Kidney (tissue), 13 donors: ENCODE measurements at regions not wholly inside any gene's neighbourhood (a gene's known extent, or its start where the extent isn't known, plus 50 kb on each side); places are given as distances from the start of the nearest gene placed in this dataset.
A peak's percentile ranks its signal among the peaks of the same experiment; 100 is the strongest.

Experiments used
- DNase-seq, 5 donors: peaks; one replicate each; pipeline ENCODE4 v3.0.0-alpha.2; 2013 to 2020
- FAIRE-seq: peaks from 2 replicates; lab custom pipeline; 2012; peaks lifted over from hg19 to GRCh38; lab: Jason Lieb, UNC
- H3K27ac ChIP-seq, 2 donors: one replicate each; pipeline ENCODE4 v1.7.0; 2013; ENCODE audit warnings: low read depth in 2 of 2, low read length in 2 of 2, inconsistent platforms in 1 of 2
- H3K27me3 ChIP-seq: one replicate; pipeline ENCODE4 v1.7.1; 2013; ENCODE audit warnings: low read length, inconsistent platforms; ENCODE audit not compliant: control insufficient read depth, insufficient read depth
- H3K36me3 ChIP-seq, 3 donors: one replicate each; pipeline versions ENCODE4 v1.7.0 to v1.7.1; 2013; ENCODE audit warnings: low read length in 3 of 3, control low read depth in 1 of 3, inconsistent platforms in 1 of 3; ENCODE audit not compliant: insufficient read depth in 3 of 3, control insufficient read depth in 2 of 3
- H3K4me1 ChIP-seq, 3 donors: one replicate each; pipeline versions ENCODE4 v1.7.0 to v1.7.1; 2013; ENCODE audit warnings: low read length in 3 of 3, inconsistent platforms in 1 of 3, low read depth in 1 of 3; ENCODE audit not compliant: control insufficient read depth in 2 of 3, insufficient read depth in 2 of 3
- H3K4me3 ChIP-seq, 3 donors: one replicate each; pipeline versions ENCODE4 v1.7.0 to v1.8.1; 2013; ENCODE audit warnings: low read length in 3 of 3, control low read depth in 1 of 3, inconsistent platforms in 1 of 3
- H3K9ac ChIP-seq, 3 donors: one replicate each; pipeline versions ENCODE4 v1.7.0 to v1.7.1; 2013; ENCODE audit warnings: low read length in 3 of 3, control low read depth in 1 of 3, inconsistent platforms in 1 of 3
- H3K9me3 ChIP-seq, 3 donors: one replicate each; pipeline versions ENCODE4 v1.7.0 to v1.7.1; 2013; ENCODE audit warnings: low read length in 3 of 3, control low read depth in 1 of 3, inconsistent platforms in 1 of 3; ENCODE audit not compliant: control insufficient read depth in 2 of 3, insufficient read depth in 1 of 3
- CTCF ChIP-seq: IDR thresholded peaks from 3 replicates; pipeline ENCODE4 v1.5.1; 2012; ENCODE audit warnings: mild to moderate bottlenecking, moderate library complexity, borderline replicate concordance; ENCODE audit not compliant: insufficient read depth; ENCODE audit errors: extremely low read depth
- intact Hi-C: fragments of 100-400 bp; cut with DNase I; formaldehyde crosslinking; loops from one replicate; pipeline ENCODE4 v1.11.1; 2022
- donor health status: control.
- donor health status: control.
- donor health status: control.
- donor health status: control.
- donor health status: control.
- donor health status: DM: yes; HTN: yes; CAD: no.
- donor health status: Normal renal cell carcinoma (clear cell type).

GRCh38 chr2:107511970-107512789 is 314.5 kb upstream of the RGPD4 start:
- FAIRE-seq (no peak), DNase-seq (no peak)
- H3K27me3 ChIP-seq: no peaks in the 10 kb centered on the region
- H3K4me3 ChIP-seq: no peak overlapping the region
- H3K4me1 ChIP-seq: no peaks in the 10 kb centered on the region
- H3K9ac ChIP-seq: no peak overlapping the region
- intact Hi-C loops: no loop called here
- no peaks in the 10 kb centered on the region for H3K36me3 ChIP-seq
- TF ChIP-seq CTCF: no peak
- H3K27ac ChIP-seq: no peak overlapping the region
- no peaks in the 10 kb centered on the region for H3K9me3 ChIP-seq

- DNase-seq (no peak), FAIRE-seq (peak; percentile 21)
- H3K9me3 ChIP-seq: no peaks in the 10 kb centered on the region
- no peak overlapping the region for H3K27ac ChIP-seq
- intact Hi-C loops: no loop called here
- H3K4me3 ChIP-seq: no peak overlapping the region
- H3K9ac ChIP-seq: no peak overlapping the region
- TF ChIP-seq CTCF: no peak
- H3K36me3 ChIP-seq: no peaks in the 10 kb centered on the region
- no peaks in the 10 kb centered on the region for H3K4me1 ChIP-seq
- no peaks in the 10 kb centered on the region for H3K27me3 ChIP-seq
Observed at GRCh38 chr2:107525406-107525805, 301.3 kb upstream of the RGPD4 start.

DNA sequence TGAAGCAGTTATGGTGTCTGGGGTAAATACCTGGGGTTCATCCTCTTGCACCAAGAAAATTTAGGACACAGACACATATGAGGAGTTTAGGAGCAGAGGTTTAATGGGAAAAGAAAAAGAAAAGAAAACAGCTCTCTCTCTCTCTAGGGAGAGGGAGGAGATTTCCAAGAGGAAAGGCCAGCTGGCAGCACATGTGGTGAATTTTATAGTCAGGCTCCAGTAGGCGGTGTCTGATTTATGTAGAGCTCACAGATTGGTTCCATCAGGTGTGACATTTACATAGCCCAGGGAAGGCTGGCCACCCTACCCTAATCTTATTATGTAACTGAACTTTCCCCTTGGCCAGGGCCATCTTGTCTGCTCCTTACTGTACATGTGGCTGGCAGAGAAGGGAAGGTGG is 297.5 kb upstream of the RGPD4 start:
- Histone ChIP-seq H3K9ac (no peak overlapping the region), H3K4me1 (no peaks in the 10 kb centered on the region), H3K9me3 (no peaks in the 10 kb centered on the region), H3K4me3 (peak overlapping the region in 2 of 3 donors; percentile 63), H3K27ac (no peak overlapping the region), H3K36me3 (no peaks in the 10 kb centered on the region), H3K27me3 (no peaks in the 10 kb centered on the region)
- FAIRE-seq (no peak), DNase-seq (peak in 4 of 5 donors; percentile 53 to 87 (median 74))
- intact Hi-C loops: no loop called here
- no peak for TF ChIP-seq CTCF
